A673 (cell line): ENCODE measurements at regions not wholly inside any gene's neighbourhood (a gene's known extent, or its start where the extent isn't known, plus 50 kb on each side); places are given as distances from the start of the nearest gene placed in this dataset.
A peak's percentile ranks its signal among the peaks of the same experiment; 100 is the strongest.

ENCODE experiments used
- BruUV-seq: library from RNA; stranded (reverse); fragments of 400-500 nt; replicated peaks from 2 replicates; lab custom pipeline; 2021; lab: Mats Ljungman, UMichigan
- CTCF ChIA-PET: fragments of 300-600 bp; sonication (Branson Sonifier 250); formaldehyde crosslinking; loops from one replicate; lab custom pipeline; 2022; ENCODE audit warnings: antibody characterized with exemption; lab: Charles Lee
- POLR2A ChIA-PET: fragments of 300-600 bp; sonication (Branson Sonifier 250); formaldehyde crosslinking; loops from one replicate; lab custom pipeline; 2022; ENCODE audit warnings: antibody characterized with exemption; ENCODE audit not compliant: low non-redundant PET; lab: Charles Lee
- DNase-seq: peaks from one replicate; pipeline ENCODE4 v3.0.0-alpha.2; 2015; ENCODE audit warnings: low spot score
- H3K27ac ChIP-seq: fragments of 200-600 bp; sonication (generic); 2 replicates; pipeline ENCODE4 v1.5.1; 2016; ENCODE audit warnings: mixed run types, low read depth, mild to moderate bottlenecking, mixed read lengths, antibody characterized with exemption, low read length; ENCODE audit not compliant: poor library complexity, severe bottlenecking
- H3K27me3 ChIP-seq: fragments of 200-600 bp; sonication (generic); replicated peaks from 2 replicates; pipeline ENCODE4 v1.6.1; 2017; ENCODE audit warnings: mixed run types, low read depth, mild to moderate bottlenecking, mixed read lengths, antibody characterized with exemption, low read length; ENCODE audit not compliant: insufficient read depth, poor library complexity
- H3K36me3 ChIP-seq: fragments of 200-600 bp; sonication (generic); 2 replicates; pipeline ENCODE4 v1.6.1; 2016; ENCODE audit warnings: mixed run types, mild to moderate bottlenecking, mixed read lengths, antibody characterized with exemption, low read length; ENCODE audit not compliant: insufficient read depth, poor library complexity, severe bottlenecking
- H3K4me1 ChIP-seq: fragments of 200-600 bp; sonication (generic); 2 replicates; pipeline ENCODE4 v1.6.1; 2017; ENCODE audit warnings: mixed run types, mild to moderate bottlenecking, mixed read lengths, antibody characterized with exemption, low read length; ENCODE audit not compliant: insufficient read depth, poor library complexity, severe bottlenecking
- H3K4me3 ChIP-seq: fragments of 200-600 bp; sonication (generic); 2 replicates; pipeline ENCODE4 v1.5.1; 2016; ENCODE audit warnings: low read depth, mixed run types, mild to moderate bottlenecking, mixed read lengths, low read length; ENCODE audit not compliant: poor library complexity, severe bottlenecking
- H3K9me3 ChIP-seq: fragments of 200-600 bp; sonication (generic); 2 replicates; pipeline ENCODE4 v1.6.1; 2016; ENCODE audit warnings: mixed run types, low read depth, mild to moderate bottlenecking, mixed read lengths, antibody characterized with exemption, low read length; ENCODE audit not compliant: poor library complexity, severe bottlenecking
- EZH2 ChIP-seq: fragments of 200-600 bp; sonication (generic); IDR thresholded peaks from 2 replicates; pipeline ENCODE4 v1.6.1; 2017; ENCODE audit warnings: borderline replicate concordance, low read depth, mild to moderate bottlenecking, mixed read lengths, antibody characterized with exemption, low read length; ENCODE audit not compliant: poor library complexity, severe bottlenecking
- intact Hi-C: fragments of 100-400 bp; cut with micrococcal nuclease; formaldehyde crosslinking; loops from one replicate; pipeline ENCODE4 v1.10.0; 2022; ENCODE audit not compliant: unreplicated experiment
- TF ChIP-seq, protein P1 (sequence below): fragments of 300-800, 200-600 bp; sonication (generic); conservative IDR thresholded peaks from 2 replicates; pipeline ENCODE4 v1.5.1; 2017; ENCODE audit warnings: low read depth, mild to moderate bottlenecking, antibody characterized with exemption, low read length, moderate library complexity, mixed read lengths

DNA sequence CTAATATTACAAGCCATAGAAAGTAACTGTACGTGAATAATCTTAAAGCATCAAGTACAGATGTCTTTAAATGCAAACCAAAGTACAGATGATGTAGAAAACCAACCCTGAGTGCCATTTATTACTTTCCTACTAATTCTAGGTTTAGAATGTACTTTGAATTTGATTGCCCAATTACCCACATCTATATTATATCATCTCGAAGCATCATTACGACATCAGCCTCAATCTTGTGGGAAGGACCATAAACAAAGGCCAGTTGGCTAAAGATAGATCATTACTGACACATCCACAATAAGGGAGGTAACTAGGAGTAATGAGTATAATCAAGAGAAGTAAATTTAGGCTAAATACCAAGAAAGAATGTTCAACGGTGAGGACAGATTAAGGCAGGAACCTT, 478.9 kb downstream of the BCAT1 start:
- peak; percentile 37 for DNase-seq
- Histone ChIP-seq H3K9me3 (no peaks in the 10 kb centered on the region), H3K27ac (no peak overlapping the region), H3K36me3 (no peaks in the 10 kb centered on the region), H3K4me1 (peaks cover 19% of the 10 kb centered on the region), H3K4me3 (no peak overlapping the region), H3K27me3 (no peaks in the 10 kb centered on the region)
- intact Hi-C loops = no loop called here
- BruUV-seq = no TSS peak
- no peak for TF ChIP-seq EZH2
- TF ChIP-seq, protein P1, sequence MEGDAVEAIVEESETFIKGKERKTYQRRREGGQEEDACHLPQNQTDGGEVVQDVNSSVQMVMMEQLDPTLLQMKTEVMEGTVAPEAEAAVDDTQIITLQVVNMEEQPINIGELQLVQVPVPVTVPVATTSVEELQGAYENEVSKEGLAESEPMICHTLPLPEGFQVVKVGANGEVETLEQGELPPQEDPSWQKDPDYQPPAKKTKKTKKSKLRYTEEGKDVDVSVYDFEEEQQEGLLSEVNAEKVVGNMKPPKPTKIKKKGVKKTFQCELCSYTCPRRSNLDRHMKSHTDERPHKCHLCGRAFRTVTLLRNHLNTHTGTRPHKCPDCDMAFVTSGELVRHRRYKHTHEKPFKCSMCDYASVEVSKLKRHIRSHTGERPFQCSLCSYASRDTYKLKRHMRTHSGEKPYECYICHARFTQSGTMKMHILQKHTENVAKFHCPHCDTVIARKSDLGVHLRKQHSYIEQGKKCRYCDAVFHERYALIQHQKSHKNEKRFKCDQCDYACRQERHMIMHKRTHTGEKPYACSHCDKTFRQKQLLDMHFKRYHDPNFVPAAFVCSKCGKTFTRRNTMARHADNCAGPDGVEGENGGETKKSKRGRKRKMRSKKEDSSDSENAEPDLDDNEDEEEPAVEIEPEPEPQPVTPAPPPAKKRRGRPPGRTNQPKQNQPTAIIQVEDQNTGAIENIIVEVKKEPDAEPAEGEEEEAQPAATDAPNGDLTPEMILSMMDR = no peak
- POLR2A ChIA-PET = no interaction called here
- CTCF ChIA-PET = no interaction called here

DNA sequence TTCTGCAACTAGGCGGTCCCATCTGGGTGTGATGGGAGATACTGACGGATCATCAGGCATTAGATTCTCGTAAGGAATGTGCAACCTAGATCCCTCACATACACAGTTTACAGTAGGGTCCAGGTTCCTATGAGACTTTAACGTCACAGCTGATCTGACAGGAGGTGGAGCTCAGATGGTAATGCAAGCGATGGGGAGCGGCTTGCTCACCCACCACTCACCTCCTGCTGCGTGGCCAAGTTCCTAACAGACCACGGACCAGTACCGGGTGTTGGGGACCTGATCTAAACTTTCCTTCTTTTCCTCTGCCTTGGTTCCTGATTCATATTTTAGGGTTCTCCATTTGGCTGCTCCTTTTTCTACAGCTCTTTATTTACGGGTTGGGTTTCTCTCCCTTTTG, 479.8 kb downstream of the BCAT1 start:
- intact Hi-C loops = no loop called here
- Histone ChIP-seq H3K9me3 (no peaks in the 10 kb centered on the region), H3K27me3 (no peaks in the 10 kb centered on the region), H3K4me3 (no peak overlapping the region), H3K4me1 (peaks cover 19% of the 10 kb centered on the region), H3K36me3 (no peaks in the 10 kb centered on the region), H3K27ac (no peak overlapping the region)
- ChIA-PET CTCF (no interaction called here), POLR2A (no interaction called here)
- no peak for DNase-seq
- TF ChIP-seq EZH2 = no peak
- TF ChIP-seq, protein P1 = no peak
- no TSS peak for BruUV-seq

DNA sequence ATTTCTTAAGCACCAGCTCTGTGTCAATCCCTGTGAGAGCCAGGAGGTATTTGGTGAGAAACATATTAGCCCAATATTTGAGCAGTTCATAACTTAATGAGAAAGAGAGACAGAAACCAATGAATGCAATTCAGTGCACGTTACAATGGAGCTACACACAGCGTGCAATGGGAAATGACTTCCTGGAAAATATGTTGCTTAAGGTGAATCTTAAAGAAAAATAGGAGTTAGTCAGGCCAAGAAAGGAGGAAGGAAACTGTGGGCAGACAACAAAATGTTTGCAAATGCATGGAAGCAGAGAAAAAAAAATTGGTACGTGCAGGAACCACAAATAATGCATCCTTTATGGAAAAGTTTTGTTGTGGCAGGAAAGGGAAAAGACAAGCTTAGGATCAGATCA, 481.7 kb downstream of the BCAT1 start:
- H3K27ac ChIP-seq = no peak overlapping the region
- BruUV-seq = no TSS peak
- DNase-seq = no peak
- H3K36me3 ChIP-seq = no peaks in the 10 kb centered on the region
- intact Hi-C loops = no loop called here
- no peaks in the 10 kb centered on the region for H3K9me3 ChIP-seq
- H3K4me3 ChIP-seq = no peak overlapping the region
- ChIA-PET CTCF (no interaction called here), POLR2A (no interaction called here)
- peaks cover 19% of the 10 kb centered on the region for H3K4me1 ChIP-seq
- TF ChIP-seq, protein P1 = no peak
- TF ChIP-seq EZH2 = no peak
- no peaks in the 10 kb centered on the region for H3K27me3 ChIP-seq
